ENCODE measurements at regions not wholly inside any gene's neighbourhood (a gene's known extent, or its start where the extent isn't known, plus 50 kb on each side); places are given as distances from the start of the nearest gene placed in this dataset.

DNA sequence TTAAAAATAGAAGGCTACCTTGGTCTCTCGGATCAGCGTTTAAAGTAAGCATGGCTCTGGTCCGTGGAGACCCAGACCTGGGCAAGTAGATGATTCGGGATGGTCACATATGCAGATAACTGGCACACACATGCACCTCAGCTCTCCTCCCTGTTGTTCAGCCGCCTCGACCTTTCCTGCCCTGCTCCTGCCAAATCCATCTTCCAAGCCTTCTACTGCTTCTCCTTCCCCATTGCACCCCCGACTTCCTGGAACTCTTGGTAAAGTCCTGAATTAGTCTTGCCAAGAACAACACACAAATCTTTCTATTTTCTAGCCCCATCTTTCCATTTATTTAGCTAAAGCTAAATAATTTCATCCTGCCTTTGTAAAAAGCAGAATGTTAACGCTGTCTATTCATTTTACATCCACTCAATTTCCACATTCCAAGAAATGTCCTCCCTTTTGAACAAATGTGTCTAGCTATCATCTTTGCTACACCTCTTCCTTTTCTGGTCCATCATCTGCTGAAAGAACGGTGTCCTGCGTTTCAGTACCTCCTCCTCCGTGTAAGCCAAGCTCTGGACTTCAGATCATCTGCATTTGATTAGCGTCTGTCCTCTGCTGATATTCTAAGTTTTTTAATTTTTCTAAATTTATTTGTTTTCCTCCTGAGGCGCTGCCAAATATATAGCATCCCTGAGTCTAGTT lies 92.5 kb downstream of the ZIC5 start (continued):
- TF ChIP-seq, protein P1, sequence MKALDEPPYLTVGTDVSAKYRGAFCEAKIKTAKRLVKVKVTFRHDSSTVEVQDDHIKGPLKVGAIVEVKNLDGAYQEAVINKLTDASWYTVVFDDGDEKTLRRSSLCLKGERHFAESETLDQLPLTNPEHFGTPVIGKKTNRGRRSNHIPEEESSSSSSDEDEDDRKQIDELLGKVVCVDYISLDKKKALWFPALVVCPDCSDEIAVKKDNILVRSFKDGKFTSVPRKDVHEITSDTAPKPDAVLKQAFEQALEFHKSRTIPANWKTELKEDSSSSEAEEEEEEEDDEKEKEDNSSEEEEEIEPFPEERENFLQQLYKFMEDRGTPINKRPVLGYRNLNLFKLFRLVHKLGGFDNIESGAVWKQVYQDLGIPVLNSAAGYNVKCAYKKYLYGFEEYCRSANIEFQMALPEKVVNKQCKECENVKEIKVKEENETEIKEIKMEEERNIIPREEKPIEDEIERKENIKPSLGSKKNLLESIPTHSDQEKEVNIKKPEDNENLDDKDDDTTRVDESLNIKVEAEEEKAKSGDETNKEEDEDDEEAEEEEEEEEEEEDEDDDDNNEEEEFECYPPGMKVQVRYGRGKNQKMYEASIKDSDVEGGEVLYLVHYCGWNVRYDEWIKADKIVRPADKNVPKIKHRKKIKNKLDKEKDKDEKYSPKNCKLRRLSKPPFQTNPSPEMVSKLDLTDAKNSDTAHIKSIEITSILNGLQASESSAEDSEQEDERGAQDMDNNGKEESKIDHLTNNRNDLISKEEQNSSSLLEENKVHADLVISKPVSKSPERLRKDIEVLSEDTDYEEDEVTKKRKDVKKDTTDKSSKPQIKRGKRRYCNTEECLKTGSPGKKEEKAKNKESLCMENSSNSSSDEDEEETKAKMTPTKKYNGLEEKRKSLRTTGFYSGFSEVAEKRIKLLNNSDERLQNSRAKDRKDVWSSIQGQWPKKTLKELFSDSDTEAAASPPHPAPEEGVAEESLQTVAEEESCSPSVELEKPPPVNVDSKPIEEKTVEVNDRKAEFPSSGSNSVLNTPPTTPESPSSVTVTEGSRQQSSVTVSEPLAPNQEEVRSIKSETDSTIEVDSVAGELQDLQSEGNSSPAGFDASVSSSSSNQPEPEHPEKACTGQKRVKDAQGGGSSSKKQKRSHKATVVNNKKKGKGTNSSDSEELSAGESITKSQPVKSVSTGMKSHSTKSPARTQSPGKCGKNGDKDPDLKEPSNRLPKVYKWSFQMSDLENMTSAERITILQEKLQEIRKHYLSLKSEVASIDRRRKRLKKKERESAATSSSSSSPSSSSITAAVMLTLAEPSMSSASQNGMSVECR (CRISPR knock-in tag; IDR thresholded peaks at IDR 0.05; ENCODE audit: borderline replicate concordance): no peak
- TF ChIP-seq, protein P2, sequence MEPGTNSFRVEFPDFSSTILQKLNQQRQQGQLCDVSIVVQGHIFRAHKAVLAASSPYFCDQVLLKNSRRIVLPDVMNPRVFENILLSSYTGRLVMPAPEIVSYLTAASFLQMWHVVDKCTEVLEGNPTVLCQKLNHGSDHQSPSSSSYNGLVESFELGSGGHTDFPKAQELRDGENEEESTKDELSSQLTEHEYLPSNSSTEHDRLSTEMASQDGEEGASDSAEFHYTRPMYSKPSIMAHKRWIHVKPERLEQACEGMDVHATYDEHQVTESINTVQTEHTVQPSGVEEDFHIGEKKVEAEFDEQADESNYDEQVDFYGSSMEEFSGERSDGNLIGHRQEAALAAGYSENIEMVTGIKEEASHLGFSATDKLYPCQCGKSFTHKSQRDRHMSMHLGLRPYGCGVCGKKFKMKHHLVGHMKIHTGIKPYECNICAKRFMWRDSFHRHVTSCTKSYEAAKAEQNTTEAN (CRISPR knock-in tag; IDR thresholded peaks at IDR 0.05): no peak
- TF ChIP-seq KAT7 (CRISPR knock-in tag; IDR thresholded peaks at IDR 0.05; ENCODE audit: borderline replicate concordance) (no peak), FOXP1 (CRISPR knock-in tag; IDR thresholded peaks at IDR 0.05; ENCODE audit: borderline replicate concordance) (no peak), PRRX2 (CRISPR knock-in tag; IDR thresholded peaks at IDR 0.05) (no peak)
- TF ChIP-seq, protein P3, sequence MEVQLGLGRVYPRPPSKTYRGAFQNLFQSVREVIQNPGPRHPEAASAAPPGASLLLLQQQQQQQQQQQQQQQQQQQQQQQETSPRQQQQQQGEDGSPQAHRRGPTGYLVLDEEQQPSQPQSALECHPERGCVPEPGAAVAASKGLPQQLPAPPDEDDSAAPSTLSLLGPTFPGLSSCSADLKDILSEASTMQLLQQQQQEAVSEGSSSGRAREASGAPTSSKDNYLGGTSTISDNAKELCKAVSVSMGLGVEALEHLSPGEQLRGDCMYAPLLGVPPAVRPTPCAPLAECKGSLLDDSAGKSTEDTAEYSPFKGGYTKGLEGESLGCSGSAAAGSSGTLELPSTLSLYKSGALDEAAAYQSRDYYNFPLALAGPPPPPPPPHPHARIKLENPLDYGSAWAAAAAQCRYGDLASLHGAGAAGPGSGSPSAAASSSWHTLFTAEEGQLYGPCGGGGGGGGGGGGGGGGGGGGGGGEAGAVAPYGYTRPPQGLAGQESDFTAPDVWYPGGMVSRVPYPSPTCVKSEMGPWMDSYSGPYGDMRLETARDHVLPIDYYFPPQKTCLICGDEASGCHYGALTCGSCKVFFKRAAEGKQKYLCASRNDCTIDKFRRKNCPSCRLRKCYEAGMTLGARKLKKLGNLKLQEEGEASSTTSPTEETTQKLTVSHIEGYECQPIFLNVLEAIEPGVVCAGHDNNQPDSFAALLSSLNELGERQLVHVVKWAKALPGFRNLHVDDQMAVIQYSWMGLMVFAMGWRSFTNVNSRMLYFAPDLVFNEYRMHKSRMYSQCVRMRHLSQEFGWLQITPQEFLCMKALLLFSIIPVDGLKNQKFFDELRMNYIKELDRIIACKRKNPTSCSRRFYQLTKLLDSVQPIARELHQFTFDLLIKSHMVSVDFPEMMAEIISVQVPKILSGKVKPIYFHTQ (CRISPR knock-in tag; IDR thresholded peaks at IDR 0.05): no peak
- TF ChIP-seq, protein P4, sequence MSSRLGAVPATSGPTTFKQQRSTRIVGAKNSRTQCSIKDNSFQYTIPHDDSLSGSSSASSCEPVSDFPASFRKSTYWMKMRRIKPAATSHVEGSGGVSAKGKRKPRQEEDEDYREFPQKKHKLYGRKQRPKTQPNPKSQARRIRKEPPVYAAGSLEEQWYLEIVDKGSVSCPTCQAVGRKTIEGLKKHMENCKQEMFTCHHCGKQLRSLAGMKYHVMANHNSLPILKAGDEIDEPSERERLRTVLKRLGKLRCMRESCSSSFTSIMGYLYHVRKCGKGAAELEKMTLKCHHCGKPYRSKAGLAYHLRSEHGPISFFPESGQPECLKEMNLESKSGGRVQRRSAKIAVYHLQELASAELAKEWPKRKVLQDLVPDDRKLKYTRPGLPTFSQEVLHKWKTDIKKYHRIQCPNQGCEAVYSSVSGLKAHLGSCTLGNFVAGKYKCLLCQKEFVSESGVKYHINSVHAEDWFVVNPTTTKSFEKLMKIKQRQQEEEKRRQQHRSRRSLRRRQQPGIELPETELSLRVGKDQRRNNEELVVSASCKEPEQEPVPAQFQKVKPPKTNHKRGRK (CRISPR knock-in tag; IDR thresholded peaks at IDR 0.05; ENCODE audit: borderline replicate concordance): no peak
- TF ChIP-seq, protein P5, sequence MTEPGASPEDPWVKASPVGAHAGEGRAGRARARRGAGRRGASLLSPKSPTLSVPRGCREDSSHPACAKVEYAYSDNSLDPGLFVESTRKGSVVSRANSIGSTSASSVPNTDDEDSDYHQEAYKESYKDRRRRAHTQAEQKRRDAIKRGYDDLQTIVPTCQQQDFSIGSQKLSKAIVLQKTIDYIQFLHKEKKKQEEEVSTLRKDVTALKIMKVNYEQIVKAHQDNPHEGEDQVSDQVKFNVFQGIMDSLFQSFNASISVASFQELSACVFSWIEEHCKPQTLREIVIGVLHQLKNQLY (CRISPR knock-in tag; IDR thresholded peaks at IDR 0.05): no peak

DNA sequence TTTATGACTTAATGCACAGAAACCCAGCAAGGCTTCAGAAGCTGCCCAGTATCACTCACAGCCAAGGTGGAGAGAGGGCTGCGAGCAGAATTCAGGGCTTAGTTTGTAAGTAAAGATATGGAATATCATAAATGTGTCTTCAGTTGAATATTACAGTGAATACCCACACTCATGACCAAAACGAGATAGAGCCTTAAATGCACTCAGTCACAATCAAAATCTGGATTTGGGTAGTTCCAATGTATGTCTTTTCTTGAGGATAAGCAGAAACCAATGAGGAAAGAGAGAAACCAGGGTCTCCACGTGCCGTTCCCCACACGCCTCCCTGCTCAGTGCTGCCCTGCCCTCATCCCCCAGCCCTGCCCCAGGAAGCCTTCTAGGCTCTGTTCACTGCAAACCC lies 94.9 kb downstream of the ZIC5 start:
- Mint-ChIP-seq H3K4me3 (no peak overlapping the region), H3K4me1 (peaks cover 27% of the 10 kb centered on the region), H3K36me3 (no peaks in the 10 kb centered on the region), H3K9me3 (no peaks in the 10 kb centered on the region), H3K27ac (peak overlapping the region; percentile 51; the same call in 1 of the 2 replicates), H3K27me3 (ENCODE audit: low read depth) (no peaks in the 10 kb centered on the region)
- CTCF ChIA-PET: no interaction called here
- DNase-seq (ENCODE audit: low spot score): no peak
- TF ChIP-seq ZNF138 (CRISPR knock-in tag; conservative IDR thresholded peaks at IDR 0.05) (no peak), FOXJ3 (CRISPR knock-in tag; IDR thresholded peaks at IDR 0.05; ENCODE audit: borderline replicate concordance) (no peak), HMGA2 (CRISPR knock-in tag; IDR thresholded peaks at IDR 0.05) (no peak), CREM (CRISPR knock-in tag; IDR thresholded peaks at IDR 0.05) (no peak), NR2C2 (CRISPR knock-in tag; IDR thresholded peaks at IDR 0.05) (no peak), GABPB1 (CRISPR knock-in tag; IDR thresholded peaks at IDR 0.05) (no peak)
- TF ChIP-seq, protein P6, sequence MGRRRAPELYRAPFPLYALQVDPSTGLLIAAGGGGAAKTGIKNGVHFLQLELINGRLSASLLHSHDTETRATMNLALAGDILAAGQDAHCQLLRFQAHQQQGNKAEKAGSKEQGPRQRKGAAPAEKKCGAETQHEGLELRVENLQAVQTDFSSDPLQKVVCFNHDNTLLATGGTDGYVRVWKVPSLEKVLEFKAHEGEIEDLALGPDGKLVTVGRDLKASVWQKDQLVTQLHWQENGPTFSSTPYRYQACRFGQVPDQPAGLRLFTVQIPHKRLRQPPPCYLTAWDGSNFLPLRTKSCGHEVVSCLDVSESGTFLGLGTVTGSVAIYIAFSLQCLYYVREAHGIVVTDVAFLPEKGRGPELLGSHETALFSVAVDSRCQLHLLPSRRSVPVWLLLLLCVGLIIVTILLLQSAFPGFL (CRISPR knock-in tag; IDR thresholded peaks at IDR 0.05; ENCODE audit: borderline replicate concordance): no peak
- TF ChIP-seq, protein P7, sequence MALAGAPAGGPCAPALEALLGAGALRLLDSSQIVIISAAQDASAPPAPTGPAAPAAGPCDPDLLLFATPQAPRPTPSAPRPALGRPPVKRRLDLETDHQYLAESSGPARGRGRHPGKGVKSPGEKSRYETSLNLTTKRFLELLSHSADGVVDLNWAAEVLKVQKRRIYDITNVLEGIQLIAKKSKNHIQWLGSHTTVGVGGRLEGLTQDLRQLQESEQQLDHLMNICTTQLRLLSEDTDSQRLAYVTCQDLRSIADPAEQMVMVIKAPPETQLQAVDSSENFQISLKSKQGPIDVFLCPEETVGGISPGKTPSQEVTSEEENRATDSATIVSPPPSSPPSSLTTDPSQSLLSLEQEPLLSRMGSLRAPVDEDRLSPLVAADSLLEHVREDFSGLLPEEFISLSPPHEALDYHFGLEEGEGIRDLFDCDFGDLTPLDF (CRISPR knock-in tag; IDR thresholded peaks at IDR 0.05): no peak
- TF ChIP-seq, protein P8, sequence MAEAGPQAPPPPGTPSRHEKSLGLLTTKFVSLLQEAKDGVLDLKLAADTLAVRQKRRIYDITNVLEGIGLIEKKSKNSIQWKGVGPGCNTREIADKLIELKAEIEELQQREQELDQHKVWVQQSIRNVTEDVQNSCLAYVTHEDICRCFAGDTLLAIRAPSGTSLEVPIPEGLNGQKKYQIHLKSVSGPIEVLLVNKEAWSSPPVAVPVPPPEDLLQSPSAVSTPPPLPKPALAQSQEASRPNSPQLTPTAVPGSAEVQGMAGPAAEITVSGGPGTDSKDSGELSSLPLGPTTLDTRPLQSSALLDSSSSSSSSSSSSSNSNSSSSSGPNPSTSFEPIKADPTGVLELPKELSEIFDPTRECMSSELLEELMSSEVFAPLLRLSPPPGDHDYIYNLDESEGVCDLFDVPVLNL (CRISPR knock-in tag; IDR thresholded peaks at IDR 0.05; ENCODE audit: borderline replicate concordance, low read depth): no peak
- ATAC-seq: no peak
- POLR2A ChIA-PET: no interaction called here
